Aorta (tissue), 5 donors: ENCODE measurements at regions not wholly inside any gene's neighbourhood (a gene's known extent, or its start where the extent isn't known, plus 50 kb on each side); places are given as distances from the start of the nearest gene placed in this dataset.

Source experiments
- ATAC-seq: fragments of 200-7000 bp; cut with Tn5 transposase; one replicate; pipeline ENCODE4 v1.9.1; 2022; ENCODE audit warnings: moderate library complexity; ENCODE audit not compliant: low FRiP score
- DNase-seq, 2 donors: peaks; one replicate each; pipeline ENCODE4 v3.0.0-alpha.2; 2020
- H3K27ac ChIP-seq, 2 donors: one replicate each; pipeline ENCODE4 v1.5.1; 2013; ENCODE audit warnings: low read length in 2 of 2, mild to moderate bottlenecking in 2 of 2, moderate library complexity in 2 of 2, control low read depth in 1 of 2, inconsistent platforms in 1 of 2, low read depth in 1 of 2
- H3K27me3 ChIP-seq, 2 donors: one replicate each; pipeline ENCODE4 v1.6.1; 2013; ENCODE audit warnings: control low read depth in 1 of 2, low read length in 1 of 2, mild to moderate bottlenecking in 1 of 2, moderate library complexity in 1 of 2; ENCODE audit not compliant: insufficient read depth in 2 of 2, control insufficient read depth in 1 of 2
- H3K36me3 ChIP-seq, 2 donors: one replicate each; pipeline ENCODE4 v1.6.1; 2013; ENCODE audit warnings: control low read depth in 1 of 2, low read length in 1 of 2, mild to moderate bottlenecking in 1 of 2; ENCODE audit not compliant: insufficient read depth in 2 of 2, control insufficient read depth in 1 of 2
- H3K4me1 ChIP-seq, 2 donors: one replicate each; pipeline ENCODE4 v1.6.1; 2013; ENCODE audit warnings: low read length in 2 of 2, control low read depth in 1 of 2, mild to moderate bottlenecking in 1 of 2, moderate library complexity in 1 of 2; ENCODE audit not compliant: insufficient read depth in 2 of 2, control insufficient read depth in 1 of 2
- H3K4me3 ChIP-seq, 2 donors: one replicate each; pipeline ENCODE4 v1.5.1; 2013; ENCODE audit warnings: low read length in 2 of 2, control low read depth in 1 of 2, mild to moderate bottlenecking in 1 of 2
- H3K9me3 ChIP-seq: one replicate; pipeline ENCODE4 v1.6.1; 2013; ENCODE audit warnings: mild to moderate bottlenecking, low read length; ENCODE audit not compliant: control insufficient read depth
- WGBS, 2 donors: extraction: QIAGEN DNeasy Blood & Tissue Kit; methylation state at CpG; one replicate each; pipeline ENCODE4 v1.1.7; 2013; 5-methylcytosine and 5-hydroxymethylcytosine counted together
- intact Hi-C, 2 donors: fragments of 100-400 bp; cut with DNase I; formaldehyde crosslinking; loops; one replicate each; pipeline versions ENCODE4 v1.14.2 to v1.15.0; 2022
- donor health status: healthy with polysubstance abuse.
- donor health status: Bipolar disorder and iron deficiency.
- donor health status: DM: no; HTN: no; CAD: no.
- donor health status: DM: no; HTN: no; CAD: no.
- donor health status: DM: yes; HTN: yes; CAD: no.

GRCh38 chr4:179492260-179493080 lies 2050.2 kb upstream of the AGA start:
- Histone ChIP-seq H3K4me1 (no peaks in the 10 kb centered on the region), H3K27ac (no peak overlapping the region), H3K27me3 (no peaks in the 10 kb centered on the region), H3K36me3 (no peaks in the 10 kb centered on the region), H3K4me3 (no peak overlapping the region), H3K9me3 (no peaks in the 10 kb centered on the region)
- DNase-seq, result no peak
- 60 to 63% methylated on average over 3 of the region's 3 CpGs for WGBS, 2 donors
- intact Hi-C loops, result no loop called here
- no peak for ATAC-seq

- H3K36me3 ChIP-seq, result no peaks in the 10 kb centered on the region
- H3K9me3 ChIP-seq, result no peaks in the 10 kb centered on the region
- ATAC-seq (no peak), DNase-seq (no peak)
- H3K4me1 ChIP-seq, result no peaks in the 10 kb centered on the region
- H3K4me3 ChIP-seq, result no peak overlapping the region
- no peaks in the 10 kb centered on the region for H3K27me3 ChIP-seq
- H3K27ac ChIP-seq, result no peak overlapping the region
- intact Hi-C loops, result no loop called here
- 86 to 87% methylated on average over 1 of the region's 1 CpG for WGBS, 2 donors
Measured at GRCh38 chr4:179503976-179504375, 2061.7 kb upstream of the AGA start.

- intact Hi-C loops, result no loop called here
- H3K27ac ChIP-seq, result no peak overlapping the region
- WGBS, 2 donors, result 87 to 90% methylated on average over 1 of the region's 1 CpG
- no peaks in the 10 kb centered on the region for H3K27me3 ChIP-seq
- ATAC-seq (no peak), DNase-seq (no peak)
- no peaks in the 10 kb centered on the region for H3K9me3 ChIP-seq
- H3K4me3 ChIP-seq, result no peak overlapping the region
- no peaks in the 10 kb centered on the region for H3K4me1 ChIP-seq
- no peaks in the 10 kb centered on the region for H3K36me3 ChIP-seq
Measured at GRCh38 chr4:179509489-179509888, 2067.3 kb upstream of the AGA start.

- H3K4me1 ChIP-seq, result no peaks in the 10 kb centered on the region
- H3K36me3 ChIP-seq, result no peaks in the 10 kb centered on the region
- H3K27me3 ChIP-seq, result no peaks in the 10 kb centered on the region
- H3K4me3 ChIP-seq, result no peak overlapping the region
- H3K27ac ChIP-seq, result no peak overlapping the region
- 76 to 78% methylated on average over 2 of the region's 2 CpGs for WGBS, 2 donors
- DNase-seq (no peak), ATAC-seq (no peak)
- H3K9me3 ChIP-seq, result no peaks in the 10 kb centered on the region
- intact Hi-C loops, result no loop called here
Measured at GRCh38 chr4:179521952-179522351, 2079.7 kb upstream of the AGA start.

GRCh38 chr4:179530958-179531357 lies 2088.7 kb upstream of the AGA start:
- H3K36me3 ChIP-seq, result no peaks in the 10 kb centered on the region
- H3K4me1 ChIP-seq, result no peaks in the 10 kb centered on the region
- intact Hi-C loops, result no loop called here
- ATAC-seq (no peak), DNase-seq (no peak)
- H3K4me3 ChIP-seq, result no peak overlapping the region
- no peak overlapping the region for H3K27ac ChIP-seq
- 56 to 61% methylated on average over 3 of the region's 3 CpGs for whole genome bisulfite sequencing, 2 donors
- no peaks in the 10 kb centered on the region for H3K9me3 ChIP-seq
- H3K27me3 ChIP-seq, result no peaks in the 10 kb centered on the region

- ATAC-seq, result no peak
- no peaks in the 10 kb centered on the region for H3K9me3 ChIP-seq
- no peak overlapping the region for H3K4me3 ChIP-seq
- H3K36me3 ChIP-seq, result no peaks in the 10 kb centered on the region
- H3K4me1 ChIP-seq, result no peaks in the 10 kb centered on the region
- no peak overlapping the region for H3K27ac ChIP-seq
- 69 to 71% methylated on average over 3 of the region's 3 CpGs for WGBS, 2 donors
- H3K27me3 ChIP-seq, result no peaks in the 10 kb centered on the region
- DNase-seq, result no peak
- intact Hi-C loops, result no loop called here
Measured at GRCh38 chr4:179536694-179537093, 2094.5 kb upstream of the AGA start.

- no peaks in the 10 kb centered on the region for H3K4me1 ChIP-seq
- WGBS, 2 donors, result 62 to 63% methylated on average over 3 of the region's 3 CpGs
- no peak for ATAC-seq
- DNase-seq, result no peak
- H3K27ac ChIP-seq, result no peak overlapping the region
- intact Hi-C loops, result no loop called here
- no peaks in the 10 kb centered on the region for H3K27me3 ChIP-seq
- H3K4me3 ChIP-seq, result no peak overlapping the region
- H3K36me3 ChIP-seq, result no peaks in the 10 kb centered on the region
- H3K9me3 ChIP-seq, result no peaks in the 10 kb centered on the region
Measured at GRCh38 chr4:179539641-179540040, 2097.4 kb upstream of the AGA start.

GRCh38 chr4:179543771-179544170 lies 2101.5 kb upstream of the AGA start:
- Histone ChIP-seq H3K4me3 (no peak overlapping the region), H3K27me3 (no peaks in the 10 kb centered on the region), H3K4me1 (no peaks in the 10 kb centered on the region), H3K36me3 (no peaks in the 10 kb centered on the region), H3K27ac (no peak overlapping the region), H3K9me3 (no peaks in the 10 kb centered on the region)
- WGBS, 2 donors, result 81 to 87% methylated on average over 6 of the region's 6 CpGs
- intact Hi-C loops, result no loop called here
- DNase-seq (no peak), ATAC-seq (no peak)

GRCh38 chr4:179544496-179544895 lies 2102.3 kb upstream of the AGA start:
- Histone ChIP-seq H3K4me3 (no peak overlapping the region), H3K27me3 (no peaks in the 10 kb centered on the region), H3K27ac (no peak overlapping the region), H3K36me3 (no peaks in the 10 kb centered on the region), H3K9me3 (no peaks in the 10 kb centered on the region), H3K4me1 (no peaks in the 10 kb centered on the region)
- intact Hi-C loops, result no loop called here
- no peak for DNase-seq
- 97 to 98% methylated on average over 1 of the region's 1 CpG for WGBS, 2 donors
- no peak for ATAC-seq
